Fibroblast of lung (primary cell): ENCODE measurements at regions not wholly inside any gene's neighbourhood (a gene's known extent, or its start where the extent isn't known, plus 50 kb on each side); places are given as distances from the start of the nearest gene placed in this dataset.

Experiments used
- CTCF ChIP-seq, 2 donors: IDR thresholded peaks in 1 of 2; conservative IDR thresholded peaks in 1 of 2; 1 replicate in 1 of 2; 2 replicates in 1 of 2; pipeline ENCODE4 v1.5.1; 2011 to 2012; ENCODE audit warnings: low read length in 2 of 2, control low read depth in 1 of 2, inconsistent platforms in 1 of 2, low read depth in 1 of 2, mild to moderate bottlenecking in 1 of 2
- EZH2 ChIP-seq: IDR thresholded peaks from 2 replicates; pipeline ENCODE4 v1.5.1; 2012; ENCODE audit warnings: low read length, control low read depth, mild to moderate bottlenecking; ENCODE audit errors: missing control alignments

GRCh38 chr21:16910435-16911165 lies 602.2 kb upstream of the CXADR start:
- TF ChIP-seq CTCF (conservative IDR thresholded peaks at IDR 0.05 in 1 of 2, IDR thresholded peaks at IDR 0.05 in 1 of 2; ENCODE audit: low read depth in 1 of 2, low read length in 2 of 2) (no peak), EZH2 (no peak)
